HG02973 (cell line): ENCODE measurements at regions not wholly inside any gene's neighbourhood (a gene's known extent, or its start where the extent isn't known, plus 50 kb on each side); places are given as distances from the start of the nearest gene placed in this dataset.

Experiments used
- ATAC-seq: cut with Tn5 transposase; IDR thresholded peaks from one replicate; pipeline ENCODE4 v1.9.1; 2021; ENCODE audit warnings: moderate library complexity; ENCODE audit not compliant: unreplicated experiment

DNA sequence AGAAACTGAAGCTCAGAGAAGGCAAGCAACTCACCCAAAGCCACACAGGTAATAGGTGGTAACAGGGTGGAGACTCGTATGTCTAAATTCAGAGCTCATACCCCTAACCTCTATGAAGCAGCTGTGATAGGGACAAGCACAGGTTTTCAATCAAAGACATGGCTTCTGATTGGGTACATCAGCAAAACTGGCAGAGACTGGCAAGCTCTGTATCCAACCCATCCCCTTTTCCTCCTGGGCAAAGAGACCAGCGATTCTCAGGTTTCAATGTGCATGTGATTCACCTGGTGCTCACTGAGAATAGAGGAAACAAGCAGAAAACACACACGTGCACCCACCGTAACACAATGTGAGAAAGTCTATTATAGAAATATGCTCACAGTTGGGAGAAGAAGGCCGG lies 153.0 kb downstream of the SMIM20 start:
- no peak for ATAC-seq

DNA sequence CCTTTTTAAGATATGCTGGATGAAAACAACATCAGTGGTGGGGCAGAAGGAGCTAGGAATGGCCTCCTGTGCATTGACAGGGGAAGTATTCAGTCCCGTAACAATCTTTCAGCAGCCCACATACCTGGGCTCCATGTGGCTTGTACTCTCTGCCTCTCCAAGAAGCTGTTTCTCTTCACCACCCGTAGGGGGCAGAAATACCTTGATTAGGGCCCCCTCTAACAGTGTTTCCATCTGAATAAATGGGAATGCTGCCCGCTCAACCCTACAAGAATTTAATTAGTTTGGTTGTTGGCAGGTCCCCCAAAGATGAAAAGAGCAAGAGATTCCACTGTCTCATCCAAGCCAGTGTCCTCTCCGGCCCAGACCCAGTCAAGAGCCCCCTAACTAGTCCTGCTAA lies 155.2 kb downstream of the SMIM20 start:
- no peak for ATAC-seq

DNA sequence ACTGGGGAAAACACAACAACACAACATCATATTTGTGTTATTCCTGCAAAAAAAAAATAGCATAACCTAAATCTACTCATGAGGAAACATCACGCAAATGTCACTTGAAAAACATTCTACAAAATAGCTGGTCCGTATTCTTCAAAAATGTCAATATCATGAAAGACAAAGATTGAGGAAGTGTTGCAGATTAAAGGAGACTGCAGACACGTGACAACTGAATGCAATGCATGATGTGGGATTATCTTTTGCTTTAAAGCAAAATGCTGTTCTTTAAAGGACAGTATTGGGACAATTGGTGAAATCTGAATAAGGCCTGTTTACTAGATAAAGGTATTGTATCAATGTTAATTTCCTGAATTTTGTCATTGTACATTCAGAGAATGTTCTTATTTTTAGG lies 157.7 kb downstream of the SMIM20 start:
- ATAC-seq, result no peak

DNA sequence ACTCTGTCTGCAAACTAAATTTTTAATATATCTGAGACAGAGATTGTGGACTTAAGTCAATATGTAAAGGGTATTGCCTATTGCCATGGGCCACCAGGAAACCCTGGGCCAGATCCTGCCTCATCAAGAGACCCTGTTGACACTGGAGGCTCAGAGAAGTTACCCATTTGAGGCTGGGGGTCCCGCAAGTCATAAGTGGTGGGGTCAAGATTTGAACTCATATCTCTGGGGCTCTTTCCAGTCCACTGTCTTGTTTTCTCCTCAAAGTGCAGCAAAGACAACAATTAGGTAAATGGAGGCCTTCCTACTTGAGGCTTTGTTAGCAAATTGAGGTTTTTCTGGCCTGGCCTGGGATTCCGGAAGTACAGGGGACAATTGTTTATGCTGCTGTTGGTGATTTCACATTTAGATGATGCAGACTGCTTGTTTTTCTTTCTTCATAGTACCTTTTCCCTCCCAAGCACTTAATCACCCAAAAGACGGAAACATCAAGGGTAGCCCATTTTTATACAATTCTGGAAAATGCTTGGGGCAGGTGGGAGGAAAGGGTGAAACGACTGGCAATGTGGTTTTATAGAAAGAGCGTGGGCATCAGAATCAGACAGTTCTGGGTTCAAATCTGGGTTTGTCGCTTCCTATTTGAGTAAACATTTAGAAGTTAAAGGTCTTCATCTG lies 160.0 kb downstream of the SMIM20 start:
- ATAC-seq, result no peak

DNA sequence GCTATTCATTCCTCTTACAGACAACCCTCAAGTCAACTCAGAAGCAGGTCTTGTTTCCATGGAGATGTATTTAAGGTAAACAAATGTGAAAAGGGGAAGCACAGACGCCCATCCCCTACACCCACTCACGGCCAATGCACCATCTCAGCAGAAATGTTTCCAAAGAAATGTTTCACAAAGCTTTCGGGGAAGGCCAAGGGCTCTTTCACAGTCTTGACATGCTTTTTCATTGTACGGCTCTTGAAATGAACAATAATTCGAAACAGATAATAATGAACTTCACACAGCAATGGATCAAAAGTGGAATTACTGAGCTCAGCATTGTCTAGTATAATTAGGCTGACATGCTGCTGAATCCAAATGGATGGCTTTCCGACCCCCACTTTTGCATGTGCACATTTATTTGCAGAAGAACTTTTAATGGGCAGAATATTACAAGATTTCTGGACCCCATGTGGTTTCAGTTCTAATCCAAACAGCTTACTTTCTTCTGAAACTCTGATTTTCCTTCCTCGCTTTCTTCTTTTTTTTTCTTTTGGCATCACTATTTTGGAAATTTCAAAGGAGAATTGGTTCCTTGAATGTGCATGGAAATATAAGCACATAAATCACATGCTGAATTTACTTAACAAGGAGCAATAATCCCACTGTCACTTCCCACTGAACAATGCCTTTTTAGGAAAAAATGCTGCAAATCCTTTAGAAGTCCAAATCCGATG lies 160.9 kb downstream of the SMIM20 start:
- ATAC-seq, result peak; percentile 78

DNA sequence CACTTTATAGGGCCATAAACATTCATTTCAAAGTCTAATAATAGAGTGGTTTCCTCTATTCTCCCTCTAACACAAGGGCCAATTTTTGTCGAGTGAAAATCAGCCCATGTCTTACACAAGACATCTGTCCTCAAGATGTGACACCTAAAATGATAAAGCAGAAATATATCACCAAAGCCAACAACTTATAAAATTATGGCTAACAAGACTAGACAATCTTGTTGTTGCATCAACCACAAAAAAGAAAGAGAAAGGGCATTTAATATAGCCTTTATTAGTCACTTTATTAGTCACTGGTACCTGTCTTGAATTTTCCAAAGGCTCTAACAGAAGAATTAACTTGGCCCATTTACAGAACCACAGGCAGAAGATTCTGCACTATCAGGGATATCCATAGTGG lies 161.6 kb downstream of the SMIM20 start:
- ATAC-seq, result peak; percentile 9

DNA sequence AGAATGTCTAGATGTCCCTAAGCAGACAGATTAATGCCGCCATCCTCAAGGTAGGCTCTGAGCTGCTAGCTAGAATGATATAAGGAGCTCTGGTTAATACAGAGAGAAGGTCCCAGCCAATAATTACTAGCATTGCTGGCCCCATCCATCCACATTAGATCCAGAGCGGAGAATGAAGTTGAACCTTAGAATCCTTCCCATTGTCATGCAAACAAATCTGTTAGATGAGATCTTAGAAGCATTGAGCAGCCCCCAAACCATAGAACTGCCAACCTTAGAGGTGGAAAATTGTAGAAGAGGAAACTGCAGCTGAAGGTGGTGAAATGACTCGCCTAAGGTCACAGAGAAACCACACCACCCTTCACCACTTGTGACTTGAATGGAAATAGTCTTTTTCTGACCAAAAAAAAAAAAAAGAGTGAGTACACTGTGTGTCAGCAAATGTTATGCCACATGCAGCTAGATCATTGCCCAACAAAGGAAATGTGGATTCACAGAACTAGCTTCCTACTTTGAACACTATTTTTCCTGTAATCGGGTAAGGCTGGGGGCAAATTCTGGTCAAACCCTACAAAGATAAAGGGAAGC lies 162.1 kb downstream of the SMIM20 start:
- ATAC-seq, result peak; percentile 63

DNA sequence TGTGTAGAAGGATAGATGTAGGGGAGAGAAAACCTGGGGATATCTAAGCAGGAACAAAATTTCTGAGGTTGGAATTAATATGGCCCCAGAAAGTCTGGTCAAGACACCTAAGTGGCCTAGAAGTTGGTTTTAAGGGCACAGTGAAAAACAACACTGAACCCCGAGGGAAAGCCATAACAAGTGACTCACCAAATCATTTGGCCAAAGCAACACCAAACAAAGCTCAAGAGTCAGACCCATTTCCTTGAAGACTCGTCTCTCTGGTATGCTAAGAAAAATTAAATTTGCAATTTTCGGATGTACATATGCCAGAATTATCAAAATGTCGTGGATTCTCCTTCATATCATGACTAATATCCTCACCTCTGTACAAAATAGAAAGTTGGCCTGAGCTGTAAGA lies 162.9 kb downstream of the SMIM20 start:
- no peak for ATAC-seq

DNA sequence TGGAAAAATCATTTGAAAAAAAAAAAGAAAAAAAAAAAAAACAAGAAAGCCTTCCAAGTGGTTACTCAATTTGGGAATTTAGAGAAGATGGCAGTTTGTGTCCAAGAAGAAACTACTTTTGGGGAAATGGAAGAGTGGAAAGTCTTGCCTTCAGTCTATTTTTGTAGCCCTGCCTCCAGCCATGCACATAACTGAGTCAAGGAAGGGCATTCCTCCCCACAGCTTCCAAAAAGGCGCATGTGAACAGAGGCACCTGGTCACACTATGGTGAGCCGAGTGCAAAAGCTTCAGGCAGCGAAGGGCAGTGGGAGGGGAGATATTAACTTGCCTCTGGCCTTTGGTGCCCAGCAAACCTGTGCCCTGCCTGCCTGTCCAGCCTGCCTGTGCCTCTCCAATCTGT lies 163.7 kb downstream of the SMIM20 start:
- ATAC-seq, result no peak

DNA sequence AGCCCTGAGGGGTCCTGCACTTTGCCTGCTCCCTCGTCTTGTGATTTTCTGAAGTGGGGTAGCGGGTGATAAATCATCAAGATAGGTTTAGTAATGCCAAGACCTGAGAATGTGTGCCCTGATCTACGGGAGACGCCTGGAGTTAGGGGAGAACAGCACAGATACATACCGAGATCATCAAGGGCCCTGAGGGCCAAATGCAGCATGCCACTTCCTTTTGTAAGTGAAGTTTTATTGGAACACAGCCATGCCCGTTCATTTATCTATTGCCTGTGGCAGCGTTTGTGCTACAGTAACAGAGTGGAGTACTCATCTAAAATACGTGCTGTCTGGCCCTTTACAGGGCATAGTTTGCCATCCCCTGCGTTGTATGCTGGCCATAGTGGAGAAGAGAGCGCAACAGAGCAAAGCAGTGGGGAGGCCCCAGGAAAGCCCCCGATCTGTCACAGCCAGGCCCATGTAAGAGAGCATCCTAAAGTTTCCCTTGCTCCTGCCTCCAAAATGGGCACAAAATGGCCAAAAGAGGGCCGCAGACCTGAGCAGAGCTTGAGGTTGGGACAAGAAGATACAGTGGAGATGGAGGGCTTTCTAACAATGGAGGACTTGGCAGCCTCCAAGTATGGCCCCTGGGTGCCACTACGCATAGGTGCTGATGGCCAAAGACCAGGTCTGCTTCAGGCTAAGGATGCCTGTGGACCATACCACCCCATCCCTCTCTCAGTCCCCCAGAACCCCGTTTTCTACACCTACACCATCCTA lies 167.0 kb downstream of the SMIM20 start:
- no peak for ATAC-seq

DNA sequence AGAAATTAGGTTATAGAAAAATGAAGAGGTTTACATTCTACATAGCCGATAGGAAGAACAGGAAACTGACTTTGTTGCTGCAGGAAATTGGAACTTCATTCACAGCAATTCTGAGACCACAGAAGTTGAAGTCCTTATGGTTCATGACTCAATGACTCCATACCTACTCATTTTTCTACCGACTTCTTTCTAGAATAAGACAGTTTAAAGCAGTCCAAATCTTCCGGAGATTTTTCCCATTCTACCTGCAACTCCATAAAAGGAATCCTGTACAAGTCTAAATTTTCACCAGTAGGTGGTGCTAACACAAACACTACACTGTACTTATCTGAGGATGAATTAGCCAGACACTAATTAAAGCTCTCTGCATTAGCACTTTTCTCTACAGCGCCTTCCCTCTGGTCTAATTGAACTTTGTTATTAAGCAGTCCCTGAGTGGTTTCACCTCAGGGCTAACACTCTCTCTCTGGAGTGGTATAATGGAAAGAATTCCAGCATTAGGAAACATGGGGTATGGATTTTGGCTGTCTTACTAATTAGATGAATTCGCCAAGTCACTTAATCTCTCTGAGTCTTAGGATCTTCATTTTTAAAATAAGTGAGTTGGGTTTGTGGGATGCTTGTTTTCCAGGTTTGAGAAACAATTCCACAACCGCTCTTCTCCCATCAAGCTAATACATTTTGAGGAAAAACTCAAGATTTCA lies 167.9 kb downstream of the SMIM20 start:
- ATAC-seq, result no peak

DNA sequence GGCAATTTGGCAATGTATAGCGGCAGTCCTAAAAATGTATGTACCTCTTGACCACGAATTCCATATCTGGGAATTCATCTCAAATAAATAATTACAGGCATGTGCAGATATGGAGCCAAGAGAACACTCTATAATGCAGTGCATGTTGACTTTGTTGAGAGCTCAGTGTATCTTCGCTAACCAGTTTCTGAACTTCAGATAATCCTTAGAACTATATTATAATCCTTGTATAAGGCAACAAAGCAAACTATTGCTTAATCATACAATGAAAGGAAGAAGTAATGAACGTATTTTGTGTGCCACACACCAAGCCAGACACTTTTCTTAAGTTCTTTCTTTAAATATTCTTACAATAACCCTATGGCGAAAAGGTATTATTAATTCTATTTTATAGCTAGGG lies 168.5 kb downstream of the SMIM20 start:
- no peak for ATAC-seq

DNA sequence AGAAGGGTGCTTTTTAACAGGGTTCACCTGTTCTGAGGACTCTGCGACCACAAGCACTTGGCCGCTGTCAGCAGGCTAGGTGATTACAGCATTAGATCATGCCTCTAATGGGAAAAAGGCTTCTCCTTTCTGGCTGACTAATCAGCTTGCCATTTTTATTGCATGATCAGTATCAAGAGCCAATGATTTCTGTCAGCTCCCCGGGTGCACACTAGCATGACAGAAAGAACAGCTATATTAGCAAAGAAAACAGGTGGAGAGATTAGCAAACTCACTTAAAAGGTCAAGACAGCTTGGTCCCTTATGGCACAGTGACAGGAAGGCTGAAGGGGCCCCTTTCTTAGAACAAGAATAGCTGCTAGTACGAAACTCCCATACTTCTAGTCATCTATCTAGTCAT lies 170.0 kb downstream of the SMIM20 start:
- peak; percentile 55 for ATAC-seq

DNA sequence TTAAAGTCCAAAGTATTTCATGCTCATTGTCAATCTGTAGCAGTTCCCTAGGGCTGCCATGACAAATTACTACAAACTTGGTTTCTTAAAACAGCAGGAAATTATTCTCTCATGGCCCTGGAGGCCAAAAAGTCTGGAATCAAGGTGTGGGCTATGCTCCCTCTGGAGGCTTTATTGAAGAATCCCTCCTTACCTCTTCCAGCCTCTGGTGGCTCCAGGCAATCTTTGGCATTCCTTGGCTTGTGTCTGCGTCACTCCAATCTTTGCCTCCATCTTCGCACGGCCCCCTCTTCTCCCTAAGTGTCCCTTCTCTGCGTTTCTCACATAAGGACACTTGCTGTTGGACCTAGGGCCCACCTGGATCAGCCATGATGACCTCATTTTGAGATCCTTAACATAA lies 170.4 kb downstream of the SMIM20 start:
- no peak for ATAC-seq

DNA sequence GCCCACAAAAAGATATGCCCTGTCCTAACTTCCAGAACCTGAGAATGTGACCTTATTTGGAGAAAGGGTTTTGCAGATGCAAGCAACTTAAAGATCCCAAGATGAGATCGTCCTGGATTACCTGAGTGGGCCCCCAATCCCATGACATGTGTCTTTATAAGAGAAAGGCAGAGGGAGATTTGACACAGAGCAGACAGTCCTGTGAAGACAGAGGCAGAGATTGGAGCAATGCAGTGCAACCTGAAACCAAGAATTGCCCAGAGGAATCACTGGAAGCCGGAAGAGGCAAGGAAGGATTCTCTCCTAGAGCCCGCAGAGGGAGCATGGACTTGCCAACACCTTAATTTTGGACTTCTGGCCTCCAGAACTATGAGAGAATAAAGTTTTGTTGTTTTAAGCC lies 171.5 kb downstream of the SMIM20 start:
- ATAC-seq, result no peak

DNA sequence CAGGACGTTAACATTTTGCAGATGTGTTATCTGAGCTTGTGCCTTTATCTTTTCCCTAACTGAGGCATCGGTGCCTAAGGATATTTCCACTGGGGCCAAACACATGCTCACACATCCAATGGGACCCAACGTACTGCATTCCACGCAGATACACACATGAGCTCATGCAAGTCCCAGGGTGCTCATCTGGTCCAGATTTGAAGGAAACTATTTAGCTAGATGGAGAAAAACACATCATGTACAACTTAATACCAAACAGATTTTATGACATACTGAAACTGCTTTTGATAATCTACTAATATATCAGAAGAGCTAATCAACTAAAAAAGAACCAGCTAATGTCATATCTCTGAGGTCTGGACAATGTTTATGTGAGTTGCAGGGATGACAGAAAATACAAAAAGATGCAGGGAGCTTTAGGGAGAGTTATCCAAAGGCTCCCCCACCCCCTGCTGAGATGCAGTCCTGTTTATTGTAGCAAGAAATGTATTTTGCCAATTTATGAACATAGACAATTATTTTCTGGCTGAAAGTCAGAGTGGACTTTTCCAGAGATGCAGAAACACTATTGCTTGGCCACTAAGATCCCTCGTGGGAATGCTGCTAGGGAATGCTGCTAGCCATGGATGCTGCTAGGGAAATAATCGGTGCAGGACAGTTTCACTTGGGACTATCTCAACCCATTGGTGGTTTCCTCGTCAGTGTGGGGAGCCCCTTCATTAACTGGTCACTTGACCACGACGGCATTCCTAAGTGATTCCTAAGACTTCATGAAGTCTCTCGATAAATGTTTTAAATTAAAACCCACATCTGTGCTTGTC lies 172.8 kb downstream of the SMIM20 start:
- ATAC-seq, result no peak

DNA sequence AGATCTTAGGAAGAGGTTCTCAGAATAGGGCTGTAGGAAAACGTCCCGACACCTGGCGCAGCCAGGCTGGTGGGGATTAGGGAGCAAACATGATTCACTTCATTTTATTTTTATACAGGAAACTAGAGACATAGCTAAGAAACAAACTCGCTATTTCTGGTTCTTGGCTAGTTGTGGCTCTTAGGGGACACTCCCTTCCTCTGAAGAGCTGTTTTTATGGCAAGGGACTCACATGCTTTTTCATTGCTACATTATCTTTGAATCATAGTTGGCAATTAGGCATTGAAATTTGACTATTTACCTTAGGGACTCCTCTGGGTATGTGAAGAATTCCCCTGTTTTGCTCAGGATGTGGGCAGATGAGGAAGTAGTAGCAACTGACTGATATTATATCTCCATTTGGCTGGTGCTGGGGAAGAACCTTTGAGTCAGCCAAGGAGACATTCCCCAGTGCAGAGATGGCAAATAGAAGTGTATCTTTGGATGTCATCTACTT lies 174.5 kb downstream of the SMIM20 start:
- peak; percentile 71 for ATAC-seq

DNA sequence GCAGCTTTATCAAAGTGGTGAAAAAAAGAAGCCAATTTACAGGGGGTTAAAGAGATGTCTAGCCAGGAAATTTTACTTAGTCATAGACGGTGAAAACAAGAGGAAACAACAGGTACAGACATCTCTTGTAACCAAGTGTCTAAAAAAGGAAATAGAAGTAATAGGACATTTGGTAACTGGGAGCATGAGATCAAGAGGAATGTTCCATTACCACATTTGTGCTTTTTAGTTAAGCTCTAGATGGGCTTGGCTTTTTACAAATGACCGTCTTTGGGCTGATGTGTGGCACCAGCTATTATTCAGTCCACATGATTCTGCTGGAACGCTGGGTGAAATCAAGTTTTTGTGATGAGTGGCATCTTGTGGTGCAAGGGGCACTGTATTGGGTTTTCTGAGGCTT lies 179.5 kb downstream of the SMIM20 start:
- ATAC-seq, result no peak

DNA sequence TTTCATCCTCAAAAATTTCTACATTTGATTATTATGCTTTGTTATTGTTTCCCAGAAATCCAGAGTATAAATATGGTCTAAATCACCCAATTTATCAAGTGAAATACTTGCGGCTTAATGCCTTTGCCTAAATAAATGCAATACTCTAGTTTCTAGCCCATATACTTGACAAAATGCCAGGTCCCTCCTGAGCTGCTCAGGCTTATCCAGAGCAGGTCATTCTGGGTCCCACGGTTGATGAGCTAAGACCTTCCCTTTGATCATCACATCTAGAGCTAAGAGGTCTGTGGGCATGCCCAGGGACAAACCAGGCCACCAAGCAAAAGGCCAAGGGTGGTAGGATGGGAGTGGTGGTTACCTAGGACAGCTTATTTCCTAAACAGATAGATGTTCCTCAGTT lies 180.1 kb downstream of the SMIM20 start:
- no peak for ATAC-seq

DNA sequence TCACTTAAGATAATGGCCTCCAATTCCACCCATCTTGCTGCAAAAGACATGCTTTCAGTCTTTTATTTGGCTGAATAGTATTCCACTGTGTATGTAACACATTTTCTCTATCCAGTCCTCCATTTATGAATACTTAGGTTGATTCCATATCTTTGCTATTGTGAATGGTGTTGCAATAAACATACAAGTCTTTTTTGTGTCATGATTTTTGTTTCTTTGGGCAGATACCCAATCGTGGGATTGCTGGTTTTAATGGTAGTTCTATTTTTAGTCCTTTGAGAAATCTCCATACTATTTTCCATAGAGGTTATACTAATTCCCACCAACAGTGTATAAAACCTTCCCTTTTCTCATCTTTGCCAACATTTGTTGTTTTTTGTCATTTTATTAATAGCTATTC lies 180.9 kb downstream of the SMIM20 start:
- ATAC-seq, result no peak
